GM23338 (cell line): ENCODE measurements at regions not wholly inside any gene's neighbourhood (a gene's known extent, or its start where the extent isn't known, plus 50 kb on each side); places are given as distances from the start of the nearest gene placed in this dataset.

Experiments
- ATAC-seq: fragments of 200-7000 bp; cut with Tn5 transposase; 3 replicates; pipeline ENCODE4 v1.9.1; 2020
- DNase-seq: peaks from one replicate; pipeline ENCODE4 v3.0.0-alpha.2; 2015; ENCODE audit warnings: low spot score
- H2AFZ ChIP-seq: fragments of 200-600 bp; sonication (generic); 2 replicates; pipeline ENCODE4 v1.8.0; 2016; ENCODE audit warnings: antibody characterized with exemption, mild to moderate bottlenecking, moderate library complexity
- H3F3A ChIP-seq: fragments of 200-600 bp; sonication (generic); replicated peaks from 2 replicates; pipeline ENCODE4 v1.8.0; 2017; ENCODE audit warnings: antibody characterized with exemption, mixed run types, low read depth
- H3K27ac ChIP-seq: fragments of 200-600 bp; sonication (generic); 2 replicates; pipeline ENCODE4 v1.6.1; 2016; ENCODE audit warnings: low read depth
- H3K27me3 ChIP-seq: fragments of 200-600 bp; sonication (generic); 2 replicates; pipeline ENCODE4 v1.8.0; 2016; ENCODE audit warnings: mild to moderate bottlenecking, mixed run types, moderate library complexity; ENCODE audit not compliant: insufficient read depth
- H3K36me3 ChIP-seq: fragments of 200-600 bp; sonication (generic); 2 replicates; pipeline ENCODE4 v1.8.0; 2016; ENCODE audit warnings: mild to moderate bottlenecking; ENCODE audit not compliant: insufficient read depth
- H3K4me1 ChIP-seq: fragments of 200-600 bp; sonication (generic); 2 replicates; pipeline ENCODE4 v1.8.0; 2016; ENCODE audit warnings: mild to moderate bottlenecking, moderate library complexity; ENCODE audit not compliant: insufficient read depth
- H3K4me2 ChIP-seq: fragments of 200-600 bp; sonication (generic); 2 replicates; pipeline ENCODE4 v1.7.1; 2017; ENCODE audit warnings: mixed run types
- H3K4me3 ChIP-seq: fragments of 200-600 bp; sonication (generic); 2 replicates; pipeline ENCODE4 v1.6.1; 2016; ENCODE audit warnings: mixed run types
- H3K79me2 ChIP-seq: fragments of 200-600 bp; sonication (generic); replicated peaks from 2 replicates; pipeline ENCODE4 v1.8.0; 2017; ENCODE audit warnings: mild to moderate bottlenecking; ENCODE audit not compliant: insufficient read depth
- H3K9me2 ChIP-seq: fragments of 200-600 bp; sonication (generic); 2 replicates; pipeline ENCODE4 v1.8.0; 2017; ENCODE audit not compliant: insufficient read depth
- H4K20me1 ChIP-seq: fragments of 200-600 bp; sonication (generic); replicated peaks from 2 replicates; pipeline ENCODE4 v1.8.0; 2017; ENCODE audit warnings: mild to moderate bottlenecking; ENCODE audit not compliant: insufficient read depth
- H3K27ac Mint-ChIP-seq: 2 replicates; pipeline ENCODE4 v1.8.0; 2020; ENCODE audit warnings: inconsistent platforms, mild to moderate bottlenecking, moderate library complexity, mixed read lengths
- H3K27me3 Mint-ChIP-seq: 3 replicates; pipeline ENCODE4 v1.8.0; 2022; ENCODE audit warnings: low read depth, mild to moderate bottlenecking, moderate library complexity, mixed read lengths, inconsistent platforms; ENCODE audit not compliant: insufficient read depth, poor library complexity
- H3K36me3 Mint-ChIP-seq: 3 replicates; pipeline ENCODE4 v1.8.0; 2021; ENCODE audit warnings: low read depth, mild to moderate bottlenecking, inconsistent platforms, moderate library complexity, mixed read lengths
- H3K4me1 Mint-ChIP-seq: 3 replicates; pipeline ENCODE4 v1.8.0; 2020; ENCODE audit warnings: mild to moderate bottlenecking, inconsistent platforms, mixed read lengths
- H3K4me3 Mint-ChIP-seq: 3 replicates; pipeline ENCODE4 v1.8.0; 2021; ENCODE audit warnings: moderate library complexity, mild to moderate bottlenecking, inconsistent platforms, mixed read lengths
- H3K9me3 Mint-ChIP-seq: 3 replicates; pipeline ENCODE4 v1.8.0; 2020; ENCODE audit warnings: moderate library complexity, mild to moderate bottlenecking, inconsistent platforms, mixed read lengths
- CTCF ChIP-seq, 2 experiments: fragments of 200-600 bp in 1 of 2; sonication (generic) in 1 of 2; conservative IDR thresholded peaks; 2 replicates each; pipeline versions ENCODE4 v1.5.1 to v1.6.1; 2016 to 2017; ENCODE audit warnings: antibody characterized with exemption in 2 of 2, low read depth in 2 of 2, mild to moderate bottlenecking in 2 of 2, moderate library complexity in 1 of 2
- REST ChIP-seq: IDR thresholded peaks from one replicate; pipeline ENCODE4 v1.6.1; 2018; ENCODE audit warnings: antibody characterized with exemption; ENCODE audit not compliant: unreplicated experiment
- ZNF462 ChIP-seq: fragments of 250-450 bp; sonication (Bioruptor Pico); IDR thresholded peaks from 2 replicates; pipeline ENCODE4 v1.5.0; 2020; ENCODE audit warnings: mild to moderate bottlenecking, moderate library complexity

GRCh38 chr17:55601874-55602364, 90.7 kb upstream of the SMIM36 start:
- DNase-seq, result peak; percentile 91
- Histone ChIP-seq H3K27me3 (no peaks in the 10 kb centered on the region), H3K36me3 (no peaks in the 10 kb centered on the region), H2AFZ (no peak overlapping the region), H3K79me2 (no peaks in the 10 kb centered on the region), H3K9me2 (no peaks in the 10 kb centered on the region), H3K4me2 (0 out of 2 replicates have a peak overlapping the region, but pooled peaks have one; percentile 40), H4K20me1 (no peaks in the 10 kb centered on the region), H3F3A (no peaks in the 10 kb centered on the region), H3K27ac (peak overlapping the region; percentile 78; the same call in 1 of the 2 replicates), H3K4me1 (peaks cover 9% of the 10 kb centered on the region; the same call in 1 of the 2 replicates), H3K4me3 (no peak overlapping the region)
- Mint-ChIP-seq H3K4me3 (peak overlapping the region; percentile 18; the same call in 1 of the 3 replicates), H3K36me3 (no peaks in the 10 kb centered on the region; the same call in 2 of the 3 replicates), H3K4me1 (peaks cover 15% of the 10 kb centered on the region), H3K27me3 (peaks cover 2% of the 10 kb centered on the region), H3K27ac (peak overlapping the region; percentile 32), H3K9me3 (peaks cover 16% of the 10 kb centered on the region; the same call in 2 of the 3 replicates)
- no peak for TF ChIP-seq REST
- TF ChIP-seq CTCF (conservative IDR thresholded peaks at IDR 0.05; ENCODE audit: low read depth in 2 of 2), result peak; percentile 72 to 78
- TF ChIP-seq ZNF462, result peak; percentile 96
- peak; percentile 100 for ATAC-seq
